HEK293 (cell line): ENCODE measurements at regions not wholly inside any gene's neighbourhood (a gene's known extent, or its start where the extent isn't known, plus 50 kb on each side); places are given as distances from the start of the nearest gene placed in this dataset.
"Not testable (repeated sequence)": the region's sequence is repeated elsewhere in the genome, so short reads cannot be mapped to it uniquely, and the experiment has no call there.

Experiments used
- CTCF ChIA-PET: fragments of 350-600 bp; formaldehyde crosslinking; extraction: SDS; loops from one replicate; lab custom pipeline; 2021; ENCODE audit warnings: antibody characterized with exemption; lab: Yijun Ruan, JAX
- POLR2A ChIA-PET: fragments of 300-600 bp; formaldehyde crosslinking; extraction: SDS; loops from one replicate; lab custom pipeline; 2020; ENCODE audit warnings: antibody characterized with exemption, inconsistent platforms; lab: Yijun Ruan, JAX
- H3K27ac ChIP-seq: fragments of 200-500 bp; sonication (Bioruptor generic); 2 replicates; pipeline ENCODE4 v1.5.1; 2014; ENCODE audit warnings: low read depth, low read length, control low read depth, inconsistent platforms; ENCODE audit errors: extremely low read depth
- H3K36me3 ChIP-seq, 2 experiments: fragments of 200-500 bp in 1 of 2; sonication (Bioruptor generic) in 1 of 2; 1 replicate in 1 of 2; 2 replicates in 1 of 2; pipeline ENCODE4 v1.5.1; 2014 to 2017; ENCODE audit warnings: inconsistent platforms in 2 of 2, low read length in 2 of 2; ENCODE audit not compliant: control insufficient read depth in 2 of 2, insufficient read depth in 1 of 2
- H3K4me1 ChIP-seq: fragments of 200-500 bp; sonication (Bioruptor generic); 2 replicates; pipeline ENCODE4 v1.5.1; 2014; ENCODE audit warnings: mild to moderate bottlenecking, low read length, inconsistent platforms; ENCODE audit not compliant: control insufficient read depth, insufficient read depth
- H3K4me3 ChIP-seq: 2 replicates; pipeline ENCODE4 v1.5.1; 2011; ENCODE audit warnings: low read depth, mild to moderate bottlenecking, control low read depth, low read length, moderate library complexity
- H3K9me3 ChIP-seq: fragments of 200-500 bp; sonication (Bioruptor generic); 2 replicates; pipeline ENCODE4 v1.5.1; 2014; ENCODE audit warnings: low read depth, low read length, inconsistent platforms; ENCODE audit not compliant: control insufficient read depth, insufficient read depth
- BCL11A ChIP-seq: fragments of 450-650 bp; formaldehyde crosslinking; IDR thresholded peaks from 2 replicates; pipeline ENCODE4 v1.5.1; 2016; ENCODE audit warnings: low read depth, missing biosample characterization, missing genetic modification characterization
- OVOL3 ChIP-seq: fragments of 450-650 bp; formaldehyde crosslinking; IDR thresholded peaks from 2 replicates; pipeline ENCODE4 v1.5.1; 2016; ENCODE audit warnings: missing biosample characterization, missing genetic modification characterization
- PRDM10 ChIP-seq: fragments of 450-650 bp; formaldehyde crosslinking; IDR thresholded peaks from 2 replicates; pipeline ENCODE4 v1.5.1; 2016; ENCODE audit warnings: missing biosample characterization, missing genetic modification characterization
- PRDM2 ChIP-seq: fragments of 450-650 bp; formaldehyde crosslinking; IDR thresholded peaks from 2 replicates; pipeline ENCODE4 v1.5.1; 2016; ENCODE audit warnings: missing biosample characterization, missing genetic modification characterization, borderline replicate concordance
- SCRT2 ChIP-seq: fragments of 450-650 bp; formaldehyde crosslinking; IDR thresholded peaks from 2 replicates; pipeline ENCODE4 v1.5.1; 2016; ENCODE audit warnings: missing biosample characterization, missing genetic modification characterization
- ZNF133 ChIP-seq: fragments of 450-650 bp; formaldehyde crosslinking; IDR thresholded peaks from 2 replicates; pipeline ENCODE4 v1.5.1; 2016; ENCODE audit warnings: missing biosample characterization, missing genetic modification characterization
- ZNF146 ChIP-seq: fragments of 450-650 bp; formaldehyde crosslinking; IDR thresholded peaks from 2 replicates; pipeline ENCODE4 v1.5.1; 2016; ENCODE audit warnings: missing biosample characterization, missing genetic modification characterization
- ZNF175 ChIP-seq: fragments of 450-650 bp; formaldehyde crosslinking; IDR thresholded peaks from 2 replicates; pipeline ENCODE4 v1.5.1; 2016; ENCODE audit warnings: missing biosample characterization, missing genetic modification characterization
- ZNF2 ChIP-seq: fragments of 450-650 bp; formaldehyde crosslinking; IDR thresholded peaks from 2 replicates; pipeline ENCODE4 v1.5.1; 2016; ENCODE audit warnings: missing biosample characterization, missing genetic modification characterization
- ZNF23 ChIP-seq: fragments of 450-650 bp; formaldehyde crosslinking; IDR thresholded peaks from 2 replicates; pipeline ENCODE4 v1.5.1; 2016; ENCODE audit warnings: missing biosample characterization, missing genetic modification characterization, borderline replicate concordance
- ZNF239 ChIP-seq: fragments of 450-650 bp; formaldehyde crosslinking; IDR thresholded peaks from 2 replicates; pipeline ENCODE4 v1.5.1; 2016; ENCODE audit warnings: missing biosample characterization, missing genetic modification characterization
- ZNF274 ChIP-seq, 2 experiments: fragments of 200-500 bp in 1 of 2; fragments of 450-650 bp in 1 of 2; sonication (Bioruptor generic) in 1 of 2; formaldehyde crosslinking in 1 of 2; IDR thresholded peaks; 2 replicates each; pipeline versions ENCODE4 v1.5.1 to v1.6.1; 2014 to 2016; ENCODE audit warnings: borderline replicate concordance in 1 of 2, inconsistent platforms in 1 of 2, low read length in 1 of 2, missing biosample characterization in 1 of 2, missing genetic modification characterization in 1 of 2
- ZNF280D ChIP-seq: fragments of 450-650 bp; formaldehyde crosslinking; IDR thresholded peaks from 2 replicates; pipeline ENCODE4 v1.5.1; 2016; ENCODE audit warnings: missing biosample characterization, missing genetic modification characterization
- ZNF473 ChIP-seq: fragments of 450-650 bp; formaldehyde crosslinking; IDR thresholded peaks from 2 replicates; pipeline ENCODE4 v1.5.1; 2017; ENCODE audit warnings: missing biosample characterization, missing genetic modification characterization
- ZNF549 ChIP-seq: fragments of 450-650 bp; IDR thresholded peaks from 2 replicates; pipeline ENCODE4 v1.5.1; 2018; ENCODE audit warnings: missing biosample characterization, missing genetic modification characterization, mild to moderate bottlenecking, inconsistent platforms, moderate library complexity
- ZNF629 ChIP-seq: fragments of 450-650 bp; formaldehyde crosslinking; IDR thresholded peaks from 2 replicates; pipeline ENCODE4 v1.5.1; 2017; ENCODE audit warnings: missing biosample characterization, missing genetic modification characterization
- ZNF76 ChIP-seq: fragments of 450-650 bp; formaldehyde crosslinking; IDR thresholded peaks from 2 replicates; pipeline ENCODE4; 2016; ENCODE audit warnings: low read depth, missing biosample characterization, missing genetic modification characterization, borderline replicate concordance
- ZNF776 ChIP-seq: fragments of 450-650 bp; formaldehyde crosslinking; IDR thresholded peaks from 2 replicates; pipeline ENCODE4 v1.5.0; 2017; ENCODE audit warnings: missing biosample characterization, missing genetic modification characterization, borderline replicate concordance
- ZNF791 ChIP-seq: fragments of 450-650 bp; formaldehyde crosslinking; IDR thresholded peaks from 2 replicates; pipeline ENCODE4 v1.5.1; 2016; ENCODE audit warnings: missing biosample characterization, missing genetic modification characterization
- ZNF837 ChIP-seq: fragments of 450-650 bp; formaldehyde crosslinking; IDR thresholded peaks from 2 replicates; pipeline ENCODE4 v1.5.1; 2016; ENCODE audit warnings: missing biosample characterization, missing genetic modification characterization

GRCh38 chr16:66085651-66086050 lies 280.8 kb upstream of the CDH5 start:
- Histone ChIP-seq H3K4me1 (no peaks in the 10 kb centered on the region), H3K36me3 (no peaks in the 10 kb centered on the region), H3K4me3 (no peak overlapping the region), H3K9me3 (no peaks in the 10 kb centered on the region), H3K27ac (no peak overlapping the region)
- TF ChIP-seq ZNF23 (tag by site-specific recombination) (no peak), ZNF549 (no peak), ZNF776 (tag by site-specific recombination) (no peak), ZNF791 (tag by site-specific recombination) (no peak), PRDM10 (tag by site-specific recombination) (no peak), ZNF2 (tag by site-specific recombination) (no peak), ZNF146 (tag by site-specific recombination) (no peak), ZNF280D (no peak), ZNF274 (IDR thresholded peaks at IDR 0.05; ENCODE audit: low read length) (no peak), ZNF274 (tag by site-specific recombination; IDR thresholded peaks at IDR 0.05; ENCODE audit: borderline replicate concordance) (no peak), ZNF175 (tag by site-specific recombination) (no peak), BCL11A (tag by site-specific recombination) (no peak), ZNF837 (tag by site-specific recombination) (no peak), ZNF76 (tag by site-specific recombination) (no peak), OVOL3 (no peak), ZNF473 (tag by site-specific recombination) (no peak)
- POLR2A ChIA-PET, result interaction anchor here (0.6 kb wide), 1 partner anchor 12 kb away, joined by 4 read pairs; no protein-coding TSS in a partner anchor
- CTCF ChIA-PET, result no interaction called here

GRCh38 chr16:66084731-66085130 lies 281.8 kb upstream of the CDH5 start:
- CTCF ChIA-PET, H3K36me3 ChIP-seq, POLR2A ChIA-PET, H3K4me3 ChIP-seq, H3K9me3 ChIP-seq, H3K27ac ChIP-seq, H3K4me1 ChIP-seq: not testable (repeated sequence)

- ChIA-PET CTCF (no interaction called here), POLR2A (no interaction called here)
- Histone ChIP-seq H3K9me3 (no peaks in the 10 kb centered on the region), H3K27ac (no peak overlapping the region), H3K4me3 (no peak overlapping the region), H3K36me3 (no peaks in the 10 kb centered on the region), H3K4me1 (no peaks in the 10 kb centered on the region)
- TF ChIP-seq ZNF133 (tag by site-specific recombination) (no peak), PRDM2 (tag by site-specific recombination) (no peak), BCL11A (tag by site-specific recombination) (no peak), ZNF239 (tag by site-specific recombination) (no peak), SCRT2 (no peak), ZNF629 (tag by site-specific recombination) (no peak)
Observed at GRCh38 chr16:66084306-66084705, 282.2 kb upstream of the CDH5 start.
